Hindlimb muscle (tissue), 1 donor: ENCODE measurements at regions not wholly inside any gene's neighbourhood (a gene's known extent, or its start where the extent isn't known, plus 50 kb on each side); places are given as distances from the start of the nearest gene placed in this dataset.

ENCODE experiments used
- DNase-seq: peaks from one replicate; pipeline ENCODE4 v3.0.0-alpha.2; 2013

- DNase-seq = peak; percentile 46
Observed at GRCh38 chr16:51035110-51035498, 116.0 kb downstream of the SALL1 start.

DNA sequence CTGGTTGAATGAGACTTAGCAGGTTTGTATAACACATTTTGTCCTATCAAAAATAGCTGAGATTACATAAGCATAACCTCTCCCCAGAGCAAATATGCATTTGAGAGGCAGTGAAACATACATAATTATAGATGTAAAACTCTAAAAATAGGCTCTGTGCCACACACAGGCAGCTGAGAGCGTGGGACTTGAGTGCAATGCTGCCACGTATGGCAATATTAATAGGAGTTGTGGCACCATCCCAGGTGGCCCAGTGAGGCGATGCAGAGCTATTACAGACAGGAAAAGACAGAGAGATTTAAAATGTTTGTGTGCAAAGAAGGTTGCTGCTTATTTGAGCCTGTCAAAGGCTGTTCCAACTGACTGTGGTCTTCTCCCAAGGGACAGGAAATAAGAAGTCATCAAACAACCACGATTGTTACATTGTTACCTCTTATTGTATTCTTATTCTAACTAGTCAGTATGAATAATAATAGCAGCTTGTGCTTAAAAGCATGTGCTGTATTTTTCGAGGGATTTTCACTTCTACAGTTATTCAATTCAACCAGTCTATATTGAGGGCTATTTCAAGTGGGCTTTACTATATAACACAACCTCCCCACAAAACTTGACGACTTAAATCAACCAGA lies 116.5 kb downstream of the SALL1 start:
- no peak for DNase-seq

GRCh38 chr16:51031598-51031997 lies 119.5 kb downstream of the SALL1 start:
- no peak for DNase-seq

DNA sequence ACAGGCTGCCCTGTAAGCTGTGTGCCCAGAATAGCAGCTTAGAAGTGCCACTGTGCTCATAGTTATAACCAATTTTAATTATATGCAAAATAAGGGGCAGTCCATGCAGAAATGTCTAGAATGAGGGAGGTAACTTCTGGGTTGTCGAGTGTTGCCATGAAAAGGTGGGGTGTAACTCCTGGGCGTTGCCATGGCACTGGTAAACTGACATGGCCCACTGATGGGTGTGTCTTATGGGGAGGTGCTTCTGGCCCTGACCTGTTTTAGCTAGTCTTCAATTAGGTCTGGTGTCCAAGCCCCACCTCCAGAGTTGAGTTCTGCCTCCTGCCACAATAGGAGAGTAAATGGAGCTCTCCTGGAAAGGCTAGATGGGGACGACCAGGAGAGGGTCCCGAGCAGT lies 120.6 kb downstream of the SALL1 start:
- DNase-seq = no peak

- DNase-seq = no peak
Observed at GRCh38 chr16:51025588-51026290, 125.3 kb downstream of the SALL1 start.

DNA sequence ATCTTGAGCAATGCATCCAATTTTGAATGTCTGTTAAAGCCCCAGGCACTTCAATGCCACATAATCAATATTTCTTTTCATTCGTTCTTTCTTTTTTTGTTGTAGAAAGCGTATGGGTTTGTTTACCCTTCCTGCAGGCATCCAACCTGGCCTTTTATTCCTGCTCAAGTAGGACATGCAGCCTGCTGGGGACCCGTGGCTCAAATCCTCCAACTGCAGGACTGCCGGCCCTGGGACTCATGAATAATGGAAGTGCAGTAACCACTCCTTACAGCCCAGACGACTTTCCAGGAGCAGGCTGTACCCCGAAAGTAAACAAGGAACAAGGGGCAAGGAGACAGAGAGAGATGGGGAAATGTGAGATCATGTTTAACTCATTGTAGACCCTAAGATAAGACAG lies 126.4 kb downstream of the SALL1 start:
- DNase-seq = no peak

DNA sequence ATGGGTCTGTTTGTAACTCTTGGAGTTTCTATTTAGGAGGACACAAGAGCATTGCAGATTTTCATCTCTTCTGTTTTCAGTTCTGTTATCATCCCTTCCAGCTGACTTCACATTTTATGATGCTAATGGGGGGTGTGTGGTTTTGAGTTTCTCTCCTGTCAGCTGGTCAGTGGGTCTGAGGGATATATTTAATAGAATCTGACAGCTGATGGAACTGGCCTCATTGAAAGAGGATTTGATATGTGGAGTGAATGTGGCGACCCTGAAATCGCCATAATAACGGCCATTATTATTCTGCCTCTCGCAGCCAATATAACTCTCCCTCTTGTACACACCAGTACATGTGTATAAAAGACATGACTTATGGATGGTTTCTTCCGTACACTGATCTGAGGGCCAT lies 128.1 kb downstream of the SALL1 start:
- DNase-seq = no peak

GRCh38 chr16:51019617-51020016 lies 131.5 kb downstream of the SALL1 start:
- no peak for DNase-seq

- DNase-seq = no peak
Observed at GRCh38 chr16:51017969-51018368, 133.1 kb downstream of the SALL1 start.

- DNase-seq = no peak
Observed at GRCh38 chr16:51012396-51012795, 138.7 kb downstream of the SALL1 start.

- DNase-seq = no peak
Observed at GRCh38 chr16:51010817-51011216, 140.3 kb downstream of the SALL1 start.

- DNase-seq = no peak
Observed at GRCh38 chr16:51009813-51010212, 141.3 kb downstream of the SALL1 start.

- no peak for DNase-seq
Observed at GRCh38 chr16:51009359-51009758, 141.7 kb downstream of the SALL1 start.

DNA sequence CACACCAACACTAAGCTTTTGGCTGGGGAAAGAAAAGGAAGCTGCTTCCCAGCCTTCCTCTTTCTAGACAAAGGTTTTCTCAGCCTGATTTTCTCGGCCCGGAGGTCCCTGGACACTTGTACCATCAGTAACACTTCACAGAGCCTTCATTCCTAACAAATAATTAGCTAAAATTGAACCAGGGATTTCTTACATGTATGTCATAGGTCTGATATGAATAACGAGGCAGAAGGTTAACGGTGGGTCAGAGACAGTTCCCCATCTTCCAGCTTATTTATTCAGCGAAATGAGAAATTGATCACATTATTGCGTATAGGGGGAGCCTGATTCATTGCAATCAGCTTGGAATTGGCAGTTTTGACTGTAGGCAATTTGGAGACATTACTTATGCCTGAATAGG lies 142.5 kb downstream of the SALL1 start:
- DNase-seq = no peak

- DNase-seq = no peak
Observed at GRCh38 chr16:51008037-51008436, 143.0 kb downstream of the SALL1 start.

DNA sequence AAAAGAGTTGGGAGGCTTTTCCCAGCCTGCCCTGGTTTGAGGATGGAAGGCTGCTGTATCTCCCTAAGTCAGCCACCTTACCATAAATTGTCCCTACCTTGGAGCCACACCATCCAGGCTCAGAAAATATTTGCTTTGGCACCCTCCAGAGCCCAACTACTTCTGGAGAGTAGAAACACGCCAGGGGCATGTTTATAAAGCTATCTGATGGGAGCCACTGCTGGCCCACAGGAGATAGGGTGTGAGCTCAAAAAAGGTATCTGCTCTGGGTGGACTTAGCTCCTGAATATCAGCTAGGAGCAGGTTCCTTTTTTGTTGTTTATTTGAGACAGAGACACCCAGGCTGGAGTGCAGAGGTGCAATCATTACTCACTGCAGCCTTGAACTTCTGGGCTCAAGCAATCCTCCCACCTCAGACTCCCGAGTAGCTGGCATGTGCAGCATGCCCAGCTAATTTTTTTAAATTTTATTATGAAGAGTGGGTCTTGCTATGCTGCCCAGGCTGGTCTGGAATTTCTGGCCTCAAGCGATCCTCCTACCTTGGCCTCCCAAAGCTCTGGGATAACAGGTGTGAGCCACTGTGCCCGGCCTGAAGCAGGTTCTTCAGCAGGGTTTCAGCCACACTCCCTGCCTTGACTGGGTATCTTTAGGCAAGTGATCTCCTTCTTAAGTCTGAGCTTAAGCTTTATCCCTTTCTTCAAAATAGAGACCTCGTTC lies 147.1 kb downstream of the SALL1 start:
- no peak for DNase-seq

DNA sequence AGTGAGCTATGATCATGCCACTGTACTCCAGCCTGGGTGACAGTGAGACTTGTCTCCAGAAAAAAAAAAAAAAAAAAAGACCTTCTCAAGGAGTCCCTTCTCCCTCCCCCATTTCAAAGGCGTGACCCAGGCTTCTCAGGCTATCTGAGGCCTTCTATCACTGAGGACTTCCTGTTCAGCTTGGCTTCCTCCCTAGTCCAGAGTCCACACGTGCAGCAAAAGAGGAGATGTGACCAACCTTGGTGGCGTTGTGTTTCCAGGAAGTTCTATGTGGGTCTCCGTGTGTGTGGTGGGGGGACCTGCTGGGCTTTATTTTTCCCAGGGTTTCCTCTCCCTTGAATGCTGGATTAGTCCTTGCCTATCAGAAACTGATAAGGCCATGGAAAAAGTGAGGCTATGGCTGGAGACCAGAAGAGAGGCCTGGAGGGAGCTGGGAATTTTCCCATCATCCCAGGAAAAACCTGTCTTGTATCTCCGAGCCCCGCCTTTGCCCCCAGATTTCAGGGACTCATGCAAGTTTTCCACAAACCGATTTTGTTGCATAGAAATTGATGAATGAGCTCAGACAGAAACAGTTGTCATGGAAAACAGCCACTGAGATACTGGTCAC lies 148.1 kb downstream of the SALL1 start:
- DNase-seq = no peak

DNA sequence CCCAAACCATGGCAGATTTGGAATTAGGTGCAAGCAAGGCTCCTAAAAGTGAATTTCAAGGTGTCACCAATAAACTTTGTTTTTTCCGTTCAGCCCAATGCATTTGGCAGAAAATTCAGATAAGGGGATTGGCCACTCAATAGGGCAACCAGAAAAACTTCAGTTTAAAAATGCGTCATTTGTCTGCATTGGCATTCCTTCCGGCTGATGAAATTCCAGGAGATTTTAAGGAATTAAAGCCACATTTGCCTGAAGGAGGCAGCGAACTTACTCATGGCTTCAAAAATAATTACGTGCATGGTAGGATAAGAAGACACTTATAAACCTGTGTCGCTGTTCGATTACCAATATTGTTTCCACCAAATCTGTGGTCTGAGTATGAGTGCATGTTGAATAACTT lies 151.9 kb downstream of the SALL1 start:
- DNase-seq = no peak

DNA sequence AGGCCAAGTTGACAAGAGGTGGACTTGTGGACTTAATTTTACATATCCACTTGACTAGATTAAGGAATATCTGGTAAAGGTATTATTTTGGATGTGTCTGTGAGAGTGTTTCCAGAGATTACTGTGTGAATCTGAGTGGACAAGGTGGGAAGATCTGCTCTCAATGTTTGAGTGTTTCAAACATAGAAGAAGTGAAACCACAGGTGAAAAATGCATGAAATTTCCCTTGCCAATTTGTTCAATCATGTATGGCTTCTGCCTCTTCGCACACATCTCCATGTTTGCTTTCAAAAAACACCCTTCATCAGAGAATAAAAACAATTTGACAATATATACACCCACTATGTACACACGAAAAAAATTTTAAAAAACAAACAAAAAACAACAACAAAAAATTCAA lies 152.7 kb downstream of the SALL1 start:
- no peak for DNase-seq

DNA sequence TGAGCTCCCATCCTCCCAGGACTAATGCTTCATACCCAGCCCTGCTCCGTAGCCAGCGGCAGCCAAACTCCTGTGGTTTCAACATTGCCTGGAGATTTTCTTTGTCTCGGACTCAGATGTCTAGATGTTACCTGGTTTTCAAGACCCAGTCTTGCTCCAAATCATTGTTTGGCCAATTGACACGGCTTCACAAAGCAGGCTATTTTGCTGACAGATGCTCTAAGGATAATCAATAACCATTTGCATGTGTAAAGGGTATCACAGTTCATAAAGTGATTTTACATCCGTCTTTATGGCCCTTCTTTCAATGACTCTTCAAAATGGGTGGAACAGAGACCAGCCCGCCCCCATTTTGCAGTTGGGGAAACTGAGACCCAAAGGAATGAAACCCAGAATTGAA lies 153.4 kb downstream of the SALL1 start:
- DNase-seq = no peak

GRCh38 chr16:50996830-50997186 lies 154.3 kb downstream of the SALL1 start:
- DNase-seq = no peak

DNA sequence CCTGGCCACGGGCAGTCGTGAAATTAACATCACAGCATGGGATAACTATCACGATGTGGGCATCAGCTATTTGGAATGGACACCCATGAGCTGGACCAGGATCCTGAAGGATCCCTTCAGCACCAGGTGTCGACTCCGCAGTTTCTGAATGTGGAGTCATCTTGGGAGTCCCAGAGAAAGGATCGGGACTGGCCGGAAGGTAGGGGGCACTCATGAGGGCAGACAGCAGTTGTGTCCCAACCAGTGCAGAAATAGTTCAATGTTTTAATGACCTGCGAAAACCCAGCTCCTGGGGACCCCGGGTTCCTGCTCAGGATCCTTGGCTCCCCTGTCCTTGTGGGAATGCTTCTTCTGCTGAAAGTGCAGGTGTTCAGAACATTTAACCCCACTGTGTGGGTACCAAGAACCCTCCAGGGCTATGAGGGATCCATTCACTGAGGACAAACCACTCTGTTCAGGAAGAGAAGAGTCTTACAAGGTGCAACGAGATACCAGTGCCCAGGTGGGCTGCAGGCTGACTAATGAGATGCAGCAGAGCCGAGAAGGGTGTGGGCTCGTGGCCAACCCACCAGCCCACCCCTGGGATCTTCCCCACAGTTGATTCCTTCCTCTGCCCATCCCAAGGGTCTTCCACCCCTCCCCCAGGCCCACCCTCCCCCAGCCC lies 154.8 kb downstream of the SALL1 start:
- DNase-seq = no peak

DNA sequence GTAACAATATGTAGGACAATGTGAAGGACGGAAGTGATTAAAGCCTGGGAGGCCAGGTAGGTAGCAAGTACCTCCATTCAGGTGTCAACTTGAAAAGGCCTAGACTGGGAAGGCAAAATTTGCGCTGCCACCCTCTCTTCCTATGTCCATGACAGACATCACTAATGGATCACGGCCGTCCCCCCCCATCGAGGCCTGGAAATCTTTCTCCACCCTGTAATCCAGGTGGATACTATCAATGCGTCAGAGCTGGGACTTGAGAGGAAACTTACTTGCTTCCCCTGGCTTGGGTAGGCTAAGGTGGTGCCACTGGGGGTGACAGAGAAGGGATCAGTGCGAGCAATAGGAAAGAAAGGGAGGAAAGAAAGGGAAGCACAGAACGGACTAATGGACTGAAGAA lies 156.1 kb downstream of the SALL1 start:
- DNase-seq = no peak
